ENCODE measurements at regions not wholly inside any gene's neighbourhood (a gene's known extent, or its start where the extent isn't known, plus 50 kb on each side); places are given as distances from the start of the nearest gene placed in this dataset.

- H4K20me1 ChIP-seq (ENCODE audit: insufficient read depth), result no peaks in the 10 kb centered on the region
- BruUV-seq (replicated peaks), result no TSS peak
- H3K9ac ChIP-seq (ENCODE audit: low read length), result no peak overlapping the region
- no peak for TF ChIP-seq EZH2phosphoT487 (IDR thresholded peaks at IDR 0.05; ENCODE audit: borderline replicate concordance)
- TF ChIP-seq ZBTB33 (IDR thresholded peaks at IDR 0.05; ENCODE audit: extremely low read depth, insufficient replicate concordance, low read length), result no peak
- TF ChIP-seq ZFX (IDR thresholded peaks at IDR 0.05), result no peak
- no peak for TF ChIP-seq ELF1 (IDR thresholded peaks at IDR 0.05; ENCODE audit: borderline replicate concordance, low read depth)
- no peak for TF ChIP-seq RAD21 (IDR thresholded peaks at IDR 0.05; ENCODE audit: low read depth)
- TF ChIP-seq POLR2A (IDR thresholded peaks at IDR 0.05; ENCODE audit: borderline replicate concordance, extremely low read depth, insufficient read depth, insufficient read length), result no peak
- TF ChIP-seq FOSL1 (IDR thresholded peaks at IDR 0.05; ENCODE audit: low read depth), result no peak
- H3K27me3 ChIP-seq (ENCODE audit: insufficient read depth, low read length), result no peaks in the 10 kb centered on the region
- POLR2A ChIA-PET, result no interaction called here
- H3K79me2 ChIP-seq (ENCODE audit: insufficient read depth, low read length), result no peaks in the 10 kb centered on the region
- RAD21 ChIA-PET (ENCODE audit: low non-redundant PET in 1 of 2, low total read pairs in 2 of 2, uncharacterized antibody in 2 of 2, unreplicated experiment in 2 of 2), result no interaction called here
- H3K36me3 ChIP-seq (ENCODE audit: control insufficient read depth in 1 of 2, insufficient read depth in 2 of 2, low read length in 2 of 2), result no peaks in the 10 kb centered on the region
- H3K4me3 ChIP-seq (replicated peaks in 1 of 2; ENCODE audit: low read depth in 1 of 2, low read length in 2 of 2), result no peak overlapping the region
- DNase-seq (ENCODE audit: low read depth, low spot score), result no peak
- H3K9me2 ChIP-seq (ENCODE audit: insufficient read depth), result no peaks in the 10 kb centered on the region
- intact Hi-C loops (cut with micrococcal nuclease), result no loop called here
- H3K9me3 ChIP-seq (ENCODE audit: control insufficient read depth in 1 of 2, insufficient read depth in 1 of 2, low read depth in 1 of 2, low read length in 2 of 2), result no peaks in the 10 kb centered on the region
- H2AFZ ChIP-seq (ENCODE audit: low read depth, low read length, poor library complexity, severe bottlenecking), result no peak overlapping the region
- no peak for ATAC-seq
- CTCF ChIA-PET, result no interaction called here
- no peak overlapping the region for H3K4me2 ChIP-seq (ENCODE audit: low read length)
- H3K4me1 ChIP-seq (ENCODE audit: control insufficient read depth in 1 of 2, insufficient read depth in 2 of 2, low read length in 2 of 2), result no peaks in the 10 kb centered on the region
- no peak overlapping the region for H3K27ac ChIP-seq (ENCODE audit: low read depth, low read length)
These were observed 674.8 kb downstream of the RAPGEF2 start for GRCh38 chr4:159777689-159778088.

- Histone ChIP-seq H3K36me3 (ENCODE audit: control insufficient read depth in 1 of 2, insufficient read depth in 2 of 2, low read length in 2 of 2) (no peaks in the 10 kb centered on the region), H2AFZ (ENCODE audit: low read depth, low read length, poor library complexity, severe bottlenecking) (no peak overlapping the region), H3K4me1 (ENCODE audit: control insufficient read depth in 1 of 2, insufficient read depth in 2 of 2, low read length in 2 of 2) (no peaks in the 10 kb centered on the region), H3K9ac (ENCODE audit: low read length) (no peak overlapping the region), H3K4me3 (replicated peaks in 1 of 2; ENCODE audit: low read depth in 1 of 2, low read length in 2 of 2) (no peak overlapping the region), H3K9me2 (ENCODE audit: insufficient read depth) (no peaks in the 10 kb centered on the region), H4K20me1 (ENCODE audit: insufficient read depth) (no peaks in the 10 kb centered on the region), H3K79me2 (ENCODE audit: insufficient read depth, low read length) (no peaks in the 10 kb centered on the region), H3K4me2 (ENCODE audit: low read length) (no peak overlapping the region), H3K9me3 (ENCODE audit: control insufficient read depth in 1 of 2, insufficient read depth in 1 of 2, low read depth in 1 of 2, low read length in 2 of 2) (no peaks in the 10 kb centered on the region), H3K27me3 (ENCODE audit: insufficient read depth, low read length) (no peaks in the 10 kb centered on the region), H3K27ac (ENCODE audit: low read depth, low read length) (no peak overlapping the region)
- intact Hi-C loops (cut with micrococcal nuclease), result no loop called here
- RAD21 ChIA-PET (ENCODE audit: low non-redundant PET in 1 of 2, low total read pairs in 2 of 2, uncharacterized antibody in 2 of 2, unreplicated experiment in 2 of 2), result no interaction called here
- POLR2A ChIA-PET, result no interaction called here
- no TSS peak for BruUV-seq (replicated peaks)
- CTCF ChIA-PET, result no interaction called here
- ATAC-seq (no peak), DNase-seq (ENCODE audit: low read depth, low spot score) (no peak)
- TF ChIP-seq EZH2 (IDR thresholded peaks at IDR 0.05) (no peak), POLR2A (IDR thresholded peaks at IDR 0.05; ENCODE audit: borderline replicate concordance, extremely low read depth, insufficient read depth, insufficient read length) (no peak), YY1 (IDR thresholded peaks at IDR 0.05; ENCODE audit: extremely low read depth, insufficient replicate concordance, low read depth, low read length) (no peak), CTCF (IDR thresholded peaks at IDR 0.05 in 2 of 3, conservative IDR thresholded peaks at IDR 0.05 in 1 of 3; ENCODE audit: borderline replicate concordance in 1 of 3, insufficient read depth in 1 of 3, low read depth in 2 of 3, low read length in 2 of 3) (no peak)
- TF ChIP-seq, protein P1, sequence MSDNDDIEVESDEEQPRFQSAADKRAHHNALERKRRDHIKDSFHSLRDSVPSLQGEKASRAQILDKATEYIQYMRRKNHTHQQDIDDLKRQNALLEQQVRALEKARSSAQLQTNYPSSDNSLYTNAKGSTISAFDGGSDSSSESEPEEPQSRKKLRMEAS (IDR thresholded peaks at IDR 0.05), result no peak
These were observed 675.4 kb downstream of the RAPGEF2 start for GRCh38 chr4:159778298-159778697.

Data from HCT116 (cell line).